Gastroesophageal sphincter (tissue), 4 donors: ENCODE measurements at regions not wholly inside any gene's neighbourhood (a gene's known extent, or its start where the extent isn't known, plus 50 kb on each side); places are given as distances from the start of the nearest gene placed in this dataset.

Experiments used
- ATAC-seq: fragments of 150-250 bp; one replicate; pipeline ENCODE4 v1.9.1; 2016; ENCODE audit warnings: mild to moderate bottlenecking, moderate library complexity
- H3K27ac ChIP-seq, 4 donors: fragments of 200-600 bp; sonication (generic) in 3 of 4; 1 replicate in 3 of 4; 2 replicates in 1 of 4; pipeline ENCODE4 v1.5.1; 2016 to 2019
- H3K27me3 ChIP-seq: fragments of 200-600 bp; sonication (generic); one replicate; pipeline ENCODE4 v1.5.1; 2019
- H3K36me3 ChIP-seq, 2 donors: fragments of 200-600 bp; sonication (generic); one replicate each; pipeline ENCODE4 v1.5.1; 2019; ENCODE audit warnings: control low read depth in 1 of 2
- H3K4me1 ChIP-seq, 3 donors: fragments of 200-600 bp; sonication (generic); 1 replicate in 2 of 3; 2 replicates in 1 of 3; pipeline ENCODE4 v1.5.1; 2016 to 2019; ENCODE audit warnings: control low read depth in 2 of 3
- H3K4me3 ChIP-seq, 2 donors: fragments of 200-600 bp; sonication (generic); one replicate each; pipeline ENCODE4 v1.5.1; 2019; ENCODE audit warnings: mild to moderate bottlenecking in 1 of 2, moderate library complexity in 1 of 2
- H3K9me3 ChIP-seq, 3 donors: fragments of 200-600 bp; sonication (generic); one replicate each; pipeline ENCODE4 v1.5.1; 2017 to 2019; ENCODE audit warnings: control low read depth in 2 of 3
- CTCF ChIP-seq, 4 experiments: fragments of 200-600 bp in 2 of 4; fragments of 450-650 bp in 2 of 4; sonication (generic) in 1 of 4; IDR thresholded peaks; one replicate each; pipeline ENCODE4 v1.5.1; 2017 to 2019; ENCODE audit warnings: antibody characterized with exemption in 4 of 4, mild to moderate bottlenecking in 2 of 4, moderate library complexity in 2 of 4
- EP300 ChIP-seq: sonication (generic); formaldehyde crosslinking; IDR thresholded peaks from one replicate; pipeline ENCODE4 v1.6.1; 2017; ENCODE audit warnings: antibody characterized with exemption, mild to moderate bottlenecking
- POLR2A ChIP-seq, 2 donors: fragments of 450-650 bp; IDR thresholded peaks; one replicate each; pipeline ENCODE4 v1.6.1; 2017; ENCODE audit warnings: antibody characterized with exemption in 2 of 2, mild to moderate bottlenecking in 2 of 2, moderate library complexity in 1 of 2
- POLR2AphosphoS5 ChIP-seq: sonication (generic); formaldehyde crosslinking; IDR thresholded peaks from one replicate; pipeline ENCODE4 v1.6.1; 2017; ENCODE audit warnings: antibody characterized with exemption
- WGBS, 2 donors: methylation state at CpG; one replicate each; pipeline ENCODE4 v1.1.5; 2018; ENCODE audit warnings: low coverage in 1 of 2; 5-methylcytosine and 5-hydroxymethylcytosine counted together

- H3K4me1 ChIP-seq: no peaks in the 10 kb centered on the region
- no peaks in the 10 kb centered on the region for H3K27me3 ChIP-seq
- H3K4me3 ChIP-seq: no peak overlapping the region
- H3K36me3 ChIP-seq: no peaks in the 10 kb centered on the region
- H3K27ac ChIP-seq: no peak overlapping the region
- no peaks in the 10 kb centered on the region for H3K9me3 ChIP-seq
- WGBS, 2 donors: 89 to 92% methylated on average over 2 of the region's 2 CpGs
- no peak for TF ChIP-seq EP300
- TF ChIP-seq POLR2A (IDR thresholded peaks at IDR 0.05): no peak
- no peak for TF ChIP-seq CTCF (IDR thresholded peaks at IDR 0.05)
- TF ChIP-seq POLR2AphosphoS5: no peak
- no peak for ATAC-seq
Measured at GRCh38 chr2:183255411-183255810, 131.2 kb downstream of the NUP35 start.

GRCh38 chr2:183259921-183260320 is 135.7 kb downstream of the NUP35 start:
- Histone ChIP-seq H3K27ac (no peak overlapping the region), H3K27me3 (no peaks in the 10 kb centered on the region), H3K9me3 (peaks cover 0 to 18% (median 0%) of the 10 kb centered on the region in 3 donors), H3K4me3 (no peak overlapping the region), H3K4me1 (no peaks in the 10 kb centered on the region), H3K36me3 (no peaks in the 10 kb centered on the region)
- 100% methylated on average over 1 of the region's 1 CpG; no CpG with 5 or more reads in 1 of the 2 donors for WGBS, 2 donors
- ATAC-seq: no peak
- TF ChIP-seq POLR2AphosphoS5: no peak
- no peak for TF ChIP-seq CTCF (IDR thresholded peaks at IDR 0.05)
- no peak for TF ChIP-seq EP300
- no peak for TF ChIP-seq POLR2A (IDR thresholded peaks at IDR 0.05)

GRCh38 chr2:183260527-183260926 is 136.3 kb downstream of the NUP35 start:
- ATAC-seq: no peak
- H3K4me1 ChIP-seq: no peaks in the 10 kb centered on the region
- peaks cover 0 to 18% (median 0%) of the 10 kb centered on the region in 3 donors for H3K9me3 ChIP-seq
- no peak overlapping the region for H3K27ac ChIP-seq
- TF ChIP-seq POLR2A (IDR thresholded peaks at IDR 0.05): no peak
- TF ChIP-seq CTCF (IDR thresholded peaks at IDR 0.05): no peak
- TF ChIP-seq POLR2AphosphoS5: no peak
- TF ChIP-seq EP300: no peak
- no peak overlapping the region for H3K4me3 ChIP-seq
- WGBS, 2 donors: 94% methylated on average over 3 of the region's 29 CpGs; no CpG with 5 or more reads in 1 of the 2 donors
- no peaks in the 10 kb centered on the region for H3K36me3 ChIP-seq
- H3K27me3 ChIP-seq: no peaks in the 10 kb centered on the region

GRCh38 chr2:183264890-183265535 is 140.8 kb downstream of the NUP35 start:
- Histone ChIP-seq H3K36me3 (no peaks in the 10 kb centered on the region), H3K4me3 (no peak overlapping the region), H3K4me1 (no peaks in the 10 kb centered on the region), H3K27ac (no peak overlapping the region), H3K9me3 (peaks cover 0 to 18% (median 0%) of the 10 kb centered on the region in 3 donors), H3K27me3 (no peaks in the 10 kb centered on the region)
- TF ChIP-seq POLR2AphosphoS5: no peak
- WGBS, 2 donors: 97 to 100% methylated on average over 3 to 6 of the region's 21 CpGs
- ATAC-seq: no peak

GRCh38 chr2:183267148-183267827 is 143.0 kb downstream of the NUP35 start:
- Histone ChIP-seq H3K27ac (no peak overlapping the region), H3K36me3 (no peaks in the 10 kb centered on the region), H3K4me3 (no peak overlapping the region), H3K9me3 (peaks cover 0 to 12% (median 0%) of the 10 kb centered on the region in 3 donors), H3K4me1 (no peaks in the 10 kb centered on the region), H3K27me3 (no peaks in the 10 kb centered on the region)
- no peak for ATAC-seq
- WGBS, 2 donors: 80 to 97% methylated on average over 1 to 4 of the region's 5 CpGs
- no peak for TF ChIP-seq POLR2AphosphoS5
- TF ChIP-seq EP300: no peak
- TF ChIP-seq CTCF (IDR thresholded peaks at IDR 0.05): no peak
- no peak for TF ChIP-seq POLR2A (IDR thresholded peaks at IDR 0.05)
